T-helper 2 cell (primary cell): ENCODE measurements at regions not wholly inside any gene's neighbourhood (a gene's known extent, or its start where the extent isn't known, plus 50 kb on each side); places are given as distances from the start of the nearest gene placed in this dataset.
"Not testable (repeated sequence)": the region's sequence is repeated elsewhere in the genome, so short reads cannot be mapped to it uniquely, and the experiment has no call there.

Experiments
- DNase-seq, 5 experiments: peaks; one replicate each; pipeline versions ENCODE4 v3.0.0 to v3.0.0-alpha.2; 2012 to 2022

DNA sequence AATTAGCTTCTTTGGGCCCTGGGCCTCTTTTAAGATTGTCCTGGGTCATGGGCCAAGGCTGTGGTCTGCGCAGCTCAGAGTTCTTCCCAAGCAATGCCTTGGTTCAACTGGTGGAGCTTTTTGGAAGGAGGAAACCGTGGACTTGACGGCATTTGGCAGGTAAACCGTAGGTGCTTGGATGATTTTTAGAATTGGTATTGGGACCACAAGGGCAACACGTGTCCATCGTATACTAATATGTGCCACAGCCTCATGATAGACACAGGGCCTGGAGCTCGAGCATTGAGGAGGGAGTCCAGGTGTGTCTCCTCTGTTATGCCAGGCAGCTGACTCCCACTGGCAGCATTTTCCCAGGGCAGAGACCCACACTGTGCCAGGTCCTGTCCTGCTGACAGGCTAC, 120.9 kb upstream of the PITX1 start:
- no peak for DNase-seq

DNA sequence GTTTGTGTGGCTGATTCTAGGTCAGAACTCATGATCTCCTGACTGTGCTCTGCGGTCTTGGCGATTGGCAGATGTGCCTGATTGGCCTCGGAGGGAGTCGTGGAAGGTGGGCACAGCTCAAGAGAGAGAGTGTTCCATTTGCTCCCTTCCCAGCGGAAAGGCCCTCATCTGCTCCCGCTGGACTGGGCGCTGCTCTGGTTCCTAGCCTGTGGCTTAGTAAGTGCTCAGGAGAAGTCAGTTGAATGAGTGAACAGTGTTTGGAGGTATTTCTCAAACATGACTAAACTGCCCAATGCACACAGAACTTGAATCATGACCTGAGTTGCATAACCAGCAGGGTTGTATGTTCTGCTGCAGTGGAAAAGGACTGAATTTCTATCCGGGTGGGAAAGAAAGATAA, 120.2 kb upstream of the PITX1 start:
- no peak for DNase-seq

DNA sequence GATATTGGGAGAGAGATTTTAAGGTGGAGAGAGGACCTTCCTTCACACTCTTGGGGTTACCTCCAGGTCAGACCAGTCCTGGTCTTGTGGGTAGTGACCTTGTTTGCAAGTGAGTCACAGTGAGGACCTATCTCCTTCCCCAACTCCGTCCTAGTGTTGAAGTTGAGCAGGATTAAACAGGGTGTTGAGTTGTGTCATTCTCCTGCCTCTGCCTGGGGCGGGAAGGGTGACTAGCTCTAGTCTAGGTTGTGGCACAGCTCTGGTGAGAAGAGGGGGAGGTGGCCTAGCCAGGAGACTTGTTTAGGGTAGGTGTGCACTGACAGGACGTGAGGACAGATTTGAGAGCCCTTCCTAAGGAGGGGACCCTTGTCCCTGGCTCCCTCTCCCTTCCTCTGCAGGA, 119.6 kb upstream of the PITX1 start:
- no peak for DNase-seq

DNA sequence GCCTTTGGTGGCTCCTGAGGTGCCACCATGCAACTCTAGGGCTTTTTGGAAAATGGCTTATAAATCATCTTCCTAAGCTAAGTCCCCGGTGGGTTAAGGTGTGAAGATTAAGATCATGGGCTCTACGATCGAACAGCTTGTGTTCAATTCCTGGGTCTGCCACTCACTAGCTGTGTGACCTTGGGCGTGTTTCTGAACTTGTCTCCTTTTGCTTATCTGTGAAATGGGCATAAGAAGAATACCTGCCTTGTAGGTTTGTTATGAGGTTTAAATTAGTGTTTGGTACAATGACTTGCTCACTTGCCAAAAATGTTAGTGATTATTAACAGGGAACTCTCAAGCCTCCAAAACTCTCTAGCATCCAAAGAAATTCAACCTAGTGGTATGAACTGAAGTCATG, 119.2 kb upstream of the PITX1 start:
- no peak for DNase-seq

DNA sequence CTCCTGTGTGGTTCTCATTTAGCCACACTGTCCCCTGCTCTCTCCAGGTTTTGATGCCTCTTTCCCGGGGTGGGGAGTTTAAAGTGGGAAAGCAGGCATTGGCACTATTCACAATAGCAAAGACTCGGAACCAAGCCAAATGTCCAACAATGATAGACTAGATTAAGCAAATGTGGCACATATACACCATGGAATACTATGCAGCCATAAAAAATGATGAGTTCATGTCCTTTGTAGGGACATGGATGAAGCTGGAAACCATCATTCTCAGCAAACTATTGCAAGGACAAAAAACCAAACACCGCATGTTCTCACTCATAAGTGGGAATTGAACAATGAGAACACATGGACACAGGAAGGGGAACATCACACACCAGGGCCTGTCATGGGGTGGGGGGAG, 117.6 kb upstream of the PITX1 start:
- DNase-seq: not testable (repeated sequence)

DNA sequence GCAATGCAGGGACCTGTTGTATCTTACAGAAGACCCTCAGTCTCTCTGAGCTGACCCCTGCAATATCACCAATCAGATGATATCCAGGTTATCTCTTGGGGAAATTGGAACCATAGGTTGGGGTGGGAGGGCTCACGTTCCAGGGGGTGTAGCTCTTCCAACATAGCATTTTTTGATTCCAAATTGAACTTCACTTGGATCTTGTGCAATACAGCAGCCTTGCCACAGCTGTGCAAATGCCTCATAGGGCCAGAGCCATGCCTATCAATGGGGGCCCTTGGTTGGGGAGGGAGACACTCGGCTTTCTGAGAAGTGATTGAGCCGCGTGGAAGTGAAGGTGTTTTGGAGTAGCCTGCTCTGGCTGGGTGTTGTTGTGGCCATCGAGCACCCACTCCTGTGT, 117.2 kb upstream of the PITX1 start:
- no peak for DNase-seq

DNA sequence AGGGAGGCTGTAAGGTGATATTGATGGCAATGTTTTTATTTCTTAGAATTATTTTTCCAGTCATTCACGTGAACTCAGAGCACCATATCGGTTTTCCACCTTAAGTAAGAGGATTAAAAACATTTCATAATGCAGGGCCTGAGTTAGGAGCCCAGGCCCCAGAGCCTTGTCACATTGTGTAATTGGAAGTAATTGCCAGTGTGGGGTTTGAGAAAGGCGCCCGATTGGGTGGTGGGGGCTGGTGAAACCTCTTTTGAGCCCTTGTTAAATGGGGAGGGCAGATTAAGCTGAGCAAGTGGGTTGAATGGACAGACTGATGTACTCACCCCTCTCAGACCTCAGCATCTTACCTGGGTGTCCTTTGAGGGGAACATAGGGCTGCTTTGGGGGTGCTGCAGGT, 116.7 kb upstream of the PITX1 start:
- DNase-seq: no peak

DNA sequence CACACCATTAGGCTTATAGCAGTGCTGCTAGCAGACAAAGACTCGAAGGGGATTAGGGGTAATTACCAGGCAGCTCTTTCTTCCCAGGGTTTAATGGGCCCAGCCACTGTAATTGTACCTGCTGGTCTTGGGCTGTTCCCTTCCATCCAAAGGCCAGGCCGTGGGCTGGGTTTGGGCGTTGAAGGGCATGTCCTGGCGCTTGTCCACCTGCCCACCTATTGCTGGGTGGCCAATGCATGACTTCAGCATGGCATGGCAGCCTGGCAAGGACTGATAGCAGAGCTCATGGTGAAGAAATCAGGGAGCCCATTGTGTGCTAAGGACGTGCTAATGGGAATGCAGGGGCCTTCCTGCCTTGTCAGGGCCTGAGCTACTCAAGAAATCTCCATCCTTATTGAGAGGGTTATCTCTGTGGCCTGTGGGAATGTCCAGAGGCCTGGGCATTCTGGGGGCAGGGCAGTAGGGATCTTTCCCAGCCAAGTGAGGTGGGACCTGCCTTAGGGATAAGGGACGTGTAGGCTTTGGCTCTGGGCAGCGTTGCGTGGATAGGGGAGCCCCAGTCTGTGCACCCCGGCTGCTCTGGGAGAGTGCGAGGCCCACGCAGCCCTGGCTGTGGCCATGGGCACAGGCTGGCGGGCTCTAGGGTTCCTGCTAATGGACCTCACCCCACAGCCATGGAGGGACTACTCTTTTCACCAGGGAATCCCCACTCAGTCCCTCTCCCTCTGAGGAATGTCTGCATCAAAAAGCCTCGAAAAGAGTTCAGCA, 116.1 kb upstream of the PITX1 start:
- no peak for DNase-seq

DNA sequence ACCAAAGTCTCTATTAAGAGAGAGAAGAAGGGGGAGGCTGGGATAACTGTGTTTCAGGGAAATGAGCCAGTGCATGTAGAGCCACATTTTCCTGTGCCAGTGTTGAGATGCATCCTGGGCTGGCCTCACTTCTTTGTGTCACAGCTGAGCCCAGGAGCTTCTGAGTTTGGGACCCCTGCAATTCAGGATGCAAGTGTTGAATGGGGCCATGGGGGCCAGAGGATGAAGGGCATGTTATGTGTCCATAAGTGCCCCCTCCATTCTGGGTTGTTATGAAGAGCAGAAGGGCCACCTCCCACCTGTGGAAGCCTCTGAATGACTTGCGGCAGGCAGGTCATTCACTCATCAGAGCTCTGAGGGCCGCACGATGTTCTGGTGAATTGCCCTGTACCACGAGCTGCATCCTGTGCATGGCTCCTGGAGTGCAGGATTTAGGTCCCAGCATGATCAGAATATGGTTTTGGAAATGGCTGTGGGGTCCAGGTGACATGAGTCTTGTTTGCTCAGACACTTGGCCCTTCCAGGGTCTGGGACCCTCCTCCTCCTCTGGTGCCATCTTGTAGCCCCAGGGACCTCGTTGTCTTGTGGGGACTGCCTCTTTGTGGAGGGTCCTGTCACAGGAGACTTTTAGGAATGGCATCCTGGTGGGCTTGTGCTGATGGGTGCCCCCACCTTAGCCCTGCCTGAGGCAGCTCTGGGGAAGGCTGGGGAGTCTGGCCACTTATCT, 115.4 kb upstream of the PITX1 start:
- no peak for DNase-seq

DNA sequence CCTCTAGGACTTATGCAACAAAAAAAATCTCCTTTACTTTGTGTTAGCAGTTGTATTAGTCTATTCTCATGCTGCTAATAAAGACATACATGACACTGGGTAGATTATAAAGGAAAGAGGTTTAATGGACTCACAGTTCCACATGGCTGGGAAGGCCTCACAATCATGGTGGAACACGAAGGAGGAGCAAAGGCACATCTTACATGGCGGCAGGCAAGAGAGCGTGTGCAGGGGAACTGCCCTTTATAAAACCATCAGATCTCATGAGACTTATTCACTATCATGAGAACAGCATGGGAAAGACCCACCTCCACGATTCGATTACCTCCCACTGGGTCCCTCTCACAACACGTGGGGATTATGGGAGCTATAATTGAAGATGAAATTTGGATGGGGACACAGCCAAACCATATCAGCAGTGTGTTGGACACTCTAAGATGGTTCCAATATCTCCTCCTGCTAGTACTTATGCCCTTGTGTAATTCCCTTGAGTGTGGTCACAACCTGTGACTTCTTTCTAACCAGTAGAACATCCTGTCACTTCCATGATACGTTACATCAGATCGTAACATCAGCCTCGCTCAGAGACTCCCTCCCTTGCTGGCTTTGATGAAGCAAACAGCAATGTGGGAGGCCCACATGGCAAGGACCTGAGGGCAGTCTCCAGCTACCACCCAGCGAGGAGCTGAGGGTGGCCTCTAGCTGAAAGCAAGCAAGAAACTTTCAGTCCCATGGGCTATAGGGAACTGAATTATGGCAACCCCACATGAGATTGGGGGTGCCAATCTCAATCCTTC, 113.5 kb upstream of the PITX1 start:
- no peak for DNase-seq

DNA sequence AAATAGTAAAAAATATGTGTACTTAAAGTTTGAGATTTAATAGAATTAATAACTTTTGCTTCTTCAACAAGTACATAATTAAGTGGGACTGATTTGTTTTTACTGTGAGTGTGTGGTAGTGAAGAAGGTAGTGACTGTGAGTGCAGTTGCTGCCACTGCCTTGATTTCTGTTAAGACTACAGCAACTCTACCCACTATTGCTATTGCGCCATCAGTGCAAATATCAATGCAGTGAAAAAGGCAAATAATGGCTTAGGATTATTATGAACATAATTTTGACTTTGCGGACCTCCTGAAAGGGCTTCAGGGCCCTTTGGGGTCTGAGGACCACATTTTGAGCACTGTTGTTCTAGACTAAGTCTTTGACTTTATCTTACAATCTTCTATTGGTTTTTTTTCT, 112.0 kb upstream of the PITX1 start:
- no peak for DNase-seq

DNA sequence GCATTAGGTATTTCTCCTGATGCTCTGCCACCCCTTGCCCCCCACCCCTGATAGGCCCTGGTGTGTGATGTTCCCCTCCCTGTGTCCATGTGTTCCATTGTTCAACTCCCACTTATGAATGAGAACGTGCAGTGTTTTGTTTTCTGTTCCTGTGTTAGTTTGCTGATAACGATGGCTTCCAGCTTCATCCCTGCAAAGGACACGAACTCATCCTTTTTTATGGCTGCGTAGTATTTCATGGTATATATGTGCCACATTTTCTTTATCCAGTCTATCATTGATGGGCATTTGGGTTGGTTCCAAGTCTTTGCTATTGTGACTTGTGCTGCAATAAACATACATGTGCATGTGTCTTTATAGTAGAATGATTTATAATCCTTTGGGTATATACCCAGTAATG, 109.7 kb upstream of the PITX1 start:
- not testable (repeated sequence) for DNase-seq

DNA sequence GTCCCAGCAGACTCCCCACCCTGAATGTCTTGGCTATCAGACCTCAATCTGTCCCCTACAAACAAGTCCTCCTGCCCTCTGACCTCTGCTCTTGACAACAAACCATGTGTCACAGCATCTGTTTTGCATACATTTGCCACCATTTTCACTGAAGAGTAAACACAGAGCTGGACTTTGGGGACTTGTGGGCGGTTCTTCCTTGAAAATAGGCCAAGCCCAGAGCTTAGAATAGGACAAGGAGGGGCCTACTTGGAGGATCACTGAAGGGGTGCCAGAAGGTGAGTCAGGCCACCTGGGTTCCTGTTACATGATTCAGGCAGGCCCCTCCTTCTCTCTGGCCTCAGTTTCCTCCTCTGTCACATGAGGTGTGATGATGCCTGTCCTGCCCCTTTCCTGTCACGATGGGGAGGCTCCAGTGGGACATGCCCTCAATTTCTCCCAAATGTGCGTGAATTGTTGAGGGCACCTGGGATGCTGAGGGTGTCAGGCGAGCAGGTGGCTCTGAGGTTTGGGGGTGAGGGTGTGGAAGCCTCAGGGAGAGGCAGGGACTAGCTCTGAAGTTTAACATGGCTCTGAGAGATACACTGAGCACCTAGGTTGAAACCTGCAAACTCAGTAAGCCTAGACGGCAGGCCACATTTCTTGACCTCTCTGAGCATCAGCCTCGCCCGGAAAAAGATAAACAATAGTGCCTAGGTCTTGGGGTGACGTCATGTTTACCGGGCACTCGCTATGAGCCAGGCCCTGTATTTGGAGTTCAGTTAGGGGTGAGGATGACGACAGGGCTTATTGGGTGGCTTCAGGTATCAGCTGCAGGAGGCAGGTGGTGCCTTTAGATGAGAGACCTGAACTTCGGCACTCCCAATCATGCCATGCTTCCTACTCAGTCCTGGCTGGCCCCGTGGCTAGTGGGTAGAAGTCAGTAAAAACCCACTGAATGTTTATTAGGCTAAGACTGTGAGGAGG, 107.6 kb upstream of the PITX1 start:
- DNase-seq: no peak

DNA sequence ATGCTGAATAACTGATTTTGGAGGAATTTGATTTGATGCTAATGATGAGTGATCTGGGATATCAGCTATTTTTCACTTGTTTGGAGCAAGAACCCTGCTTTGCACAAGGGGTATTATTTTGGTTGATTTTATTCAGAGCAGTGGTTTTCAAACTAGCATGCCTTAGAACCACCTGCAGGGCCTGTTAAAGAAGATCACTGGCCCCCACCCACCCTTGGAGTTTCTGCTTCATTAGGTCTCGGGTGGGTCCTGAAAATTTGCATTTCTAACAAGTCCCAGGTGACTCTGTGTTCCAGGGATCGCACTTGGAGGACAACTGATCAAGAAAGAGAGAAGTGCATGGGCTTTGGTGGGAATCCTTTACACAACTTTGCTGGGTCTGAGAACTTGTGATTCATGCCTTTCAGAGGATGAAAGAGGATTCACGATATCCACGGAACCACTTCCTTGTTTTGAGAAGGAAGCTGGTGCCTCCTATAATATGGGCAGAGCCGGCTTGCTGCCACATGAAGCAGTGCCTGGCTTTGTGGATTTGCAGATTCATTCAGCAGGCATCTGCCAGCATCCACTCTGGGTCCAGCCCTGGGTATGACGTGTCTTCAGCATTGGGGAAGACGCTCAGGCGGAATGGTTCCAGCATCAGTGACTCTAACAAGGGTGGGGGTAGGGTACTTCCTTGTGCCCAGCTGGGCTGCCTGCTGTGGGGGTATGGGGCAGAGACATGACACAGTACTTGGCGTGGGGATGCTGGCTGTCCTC, 106.6 kb upstream of the PITX1 start:
- no peak for DNase-seq

DNA sequence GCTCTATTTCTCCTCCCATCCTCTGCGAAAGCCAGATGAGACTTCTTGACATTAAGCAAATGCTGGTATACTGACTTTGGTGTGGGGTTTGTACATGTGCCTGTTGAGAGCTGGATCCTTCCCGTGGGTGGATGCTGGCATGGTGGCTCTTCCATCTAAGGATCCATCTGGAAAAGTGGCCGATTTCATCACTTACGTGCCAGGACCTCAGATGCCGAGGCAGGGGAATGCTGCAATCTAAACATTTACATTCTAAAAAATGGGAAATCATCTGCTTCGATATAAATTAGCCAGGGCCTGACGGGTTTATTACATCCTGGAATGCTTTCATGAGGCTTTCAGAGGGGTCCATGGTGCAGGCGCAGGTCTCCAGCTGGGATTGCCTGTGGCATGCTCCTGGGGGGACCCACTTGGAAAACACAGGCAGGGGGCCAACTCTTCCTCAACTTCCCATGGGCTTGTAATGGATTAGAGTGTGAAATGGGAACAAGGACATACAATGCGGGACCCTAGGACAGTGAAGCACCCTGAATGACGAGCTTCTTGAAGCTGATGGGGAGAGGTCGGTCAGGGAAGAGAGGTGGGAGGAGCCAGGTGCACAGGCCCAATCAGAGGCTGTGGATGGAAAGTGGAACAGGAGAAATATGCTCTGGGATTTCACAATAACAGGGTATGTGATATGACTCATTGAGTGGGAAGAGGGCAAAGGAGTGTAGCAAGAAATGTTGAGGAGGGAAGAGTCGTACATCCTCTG, 105.5 kb upstream of the PITX1 start:
- no peak for DNase-seq

DNA sequence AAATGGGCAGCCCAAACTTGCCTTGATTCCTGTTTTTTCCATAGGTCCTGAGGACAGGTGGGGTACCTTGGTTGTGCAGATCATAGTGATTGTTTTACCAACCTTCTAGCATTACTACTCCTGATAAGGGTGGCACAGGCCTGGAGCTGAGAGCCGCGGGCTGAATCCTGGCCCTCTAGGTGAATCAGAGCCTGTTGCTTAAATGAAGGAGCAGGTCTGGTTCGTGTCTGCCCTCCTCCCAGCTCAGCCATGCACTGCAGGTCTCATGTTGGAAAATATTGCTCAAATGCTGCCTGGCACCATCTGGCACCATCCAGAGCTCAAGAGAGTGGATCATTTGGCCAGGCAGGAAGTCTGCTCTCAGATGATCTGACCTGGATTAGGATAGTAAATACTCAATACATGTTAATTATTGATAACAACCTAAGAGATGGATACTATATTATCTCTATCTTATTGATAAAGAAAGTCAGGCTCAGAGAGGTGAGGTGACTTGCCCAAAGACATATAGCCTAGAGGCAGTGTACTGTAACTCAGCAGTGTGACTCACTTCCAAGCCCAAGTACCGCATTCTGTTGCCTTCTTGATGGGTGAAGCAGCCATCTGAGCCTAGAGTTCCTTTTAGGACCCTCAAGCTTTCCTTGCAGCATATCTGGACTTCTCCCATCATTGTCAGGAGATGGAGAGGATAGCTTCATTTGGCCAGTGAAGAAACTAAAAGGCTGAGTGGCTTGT, 104.3 kb upstream of the PITX1 start:
- DNase-seq: no peak

DNA sequence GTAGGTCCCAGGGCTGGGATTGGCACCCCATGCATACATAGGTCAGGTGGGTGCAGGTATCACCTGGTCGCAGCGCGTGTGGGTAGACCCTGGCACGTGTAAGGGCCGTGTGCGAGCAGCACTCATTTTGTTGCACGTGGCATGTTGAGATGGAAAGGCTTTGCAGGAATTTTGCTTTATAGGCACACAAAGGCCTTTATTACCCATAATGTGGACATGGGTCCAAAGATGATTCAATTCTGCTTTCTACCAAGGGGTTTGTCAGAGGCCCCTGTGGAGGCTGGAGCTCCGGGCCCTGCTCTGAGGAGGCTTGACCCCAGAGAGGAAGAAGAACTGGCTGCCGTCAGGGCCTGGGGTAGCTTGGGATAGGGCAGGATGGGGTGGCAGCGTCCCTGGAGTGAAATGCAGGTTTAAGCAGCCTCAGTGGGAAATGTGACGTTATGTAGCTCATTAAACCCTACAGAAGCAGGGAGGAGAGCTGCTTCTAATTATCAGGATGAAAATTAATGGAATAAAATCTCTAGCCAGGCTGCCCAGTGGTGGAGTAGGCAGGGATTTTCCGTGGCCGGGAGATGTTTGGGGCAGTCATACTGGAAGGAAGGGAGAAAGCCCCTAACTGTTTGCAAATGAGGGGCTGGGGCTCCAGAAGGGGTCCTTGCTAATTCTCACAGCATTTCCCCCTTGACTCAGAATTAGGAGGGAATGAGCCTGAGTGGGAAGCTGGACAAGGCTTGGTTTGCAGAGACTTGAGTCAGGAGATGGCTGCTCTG, 103.3 kb upstream of the PITX1 start:
- DNase-seq: no peak

DNA sequence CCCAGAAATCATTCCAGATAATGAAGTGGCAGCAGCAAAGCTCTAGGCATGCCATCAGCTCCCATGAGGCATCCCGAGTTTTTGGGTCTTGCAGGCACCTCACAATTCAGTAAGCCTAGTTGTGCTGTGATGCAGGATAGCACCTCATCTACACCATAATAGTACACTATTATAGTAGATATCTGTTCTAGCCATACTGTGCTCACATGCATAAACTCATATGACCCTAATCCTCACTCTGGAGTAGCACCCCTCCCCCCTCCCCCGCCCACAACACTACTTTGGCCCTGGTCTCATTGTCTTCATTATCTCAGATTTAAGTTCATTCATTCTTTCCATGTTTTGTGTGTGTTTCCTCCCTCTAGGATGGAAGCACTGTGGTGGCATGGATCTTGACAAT, 102.5 kb upstream of the PITX1 start:
- DNase-seq: no peak

DNA sequence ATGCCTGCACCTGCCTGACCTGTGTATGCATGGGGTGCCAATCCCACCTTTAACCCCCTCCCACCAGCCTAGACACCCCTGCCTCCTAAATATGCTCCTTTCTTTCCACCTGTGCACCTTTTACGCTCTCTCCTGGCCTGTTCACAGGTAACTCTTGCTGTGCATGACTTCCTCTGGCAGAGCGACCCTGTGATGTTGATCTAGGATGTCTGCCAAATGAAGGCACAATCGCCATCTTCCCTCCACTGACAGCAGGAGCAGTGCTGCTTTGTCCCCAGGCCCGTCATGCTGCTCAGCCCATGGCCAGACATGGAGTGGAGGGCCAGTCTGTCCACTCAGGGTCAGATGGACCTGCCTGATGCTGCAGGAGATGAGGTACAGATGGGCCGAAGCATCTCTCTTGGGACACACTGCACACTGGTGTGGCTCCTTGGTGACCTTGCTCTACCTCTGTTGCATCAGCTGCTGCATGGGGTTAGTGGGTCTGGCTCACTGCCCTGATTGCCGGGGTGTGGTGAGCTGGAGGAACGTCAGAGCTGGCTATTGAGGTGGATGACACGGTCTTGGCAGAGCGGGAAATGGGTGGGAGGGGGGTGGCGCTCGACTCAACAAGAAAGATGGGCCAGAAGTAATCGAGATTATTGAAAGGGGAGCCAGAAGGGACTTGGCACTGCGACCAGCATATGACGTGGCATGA, 101.7 kb upstream of the PITX1 start:
- DNase-seq: no peak
